Hepatocyte (in vitro differentiated cells): ENCODE measurements at regions not wholly inside any gene's neighbourhood (a gene's known extent, or its start where the extent isn't known, plus 50 kb on each side); places are given as distances from the start of the nearest gene placed in this dataset.

Experiments used
- DNase-seq: peaks from one replicate; pipeline ENCODE4 v3.0.0-alpha.2; 2016; ENCODE audit warnings: low spot score
- H2AFZ ChIP-seq: fragments of 200-600 bp; sonication (generic); 2 replicates; pipeline ENCODE4 v1.6.0; 2016; ENCODE audit warnings: antibody characterized with exemption, mild to moderate bottlenecking
- H3K27ac ChIP-seq: fragments of 200-600 bp; sonication (generic); 2 replicates; pipeline ENCODE4 v1.5.1; 2016; ENCODE audit warnings: mild to moderate bottlenecking
- H3K27me3 ChIP-seq: fragments of 200-600 bp; sonication (generic); 2 replicates; pipeline ENCODE4 v1.6.1; 2016
- H3K36me3 ChIP-seq: fragments of 200-600 bp; sonication (generic); replicated peaks from 2 replicates; pipeline ENCODE4 v1.5.1; 2016; ENCODE audit warnings: low read depth; ENCODE audit not compliant: insufficient read depth
- H3K4me1 ChIP-seq: fragments of 200-600 bp; sonication (generic); 2 replicates; pipeline ENCODE4 v1.5.1; 2016; ENCODE audit warnings: mild to moderate bottlenecking, moderate library complexity; ENCODE audit not compliant: insufficient read depth
- H3K4me2 ChIP-seq: fragments of 200-600 bp; sonication (generic); 2 replicates; pipeline ENCODE4 v1.6.0; 2016
- H3K4me3 ChIP-seq: fragments of 200-600 bp; sonication (generic); 2 replicates; pipeline ENCODE4 v1.5.1; 2016; ENCODE audit warnings: mild to moderate bottlenecking
- H3K79me2 ChIP-seq: fragments of 200-600 bp; sonication (generic); 2 replicates; pipeline ENCODE4 v1.6.0; 2017; ENCODE audit warnings: mild to moderate bottlenecking
- H3K9me2 ChIP-seq: fragments of 200-600 bp; sonication (generic); replicated peaks from 2 replicates; pipeline ENCODE4 v1.6.0; 2017; ENCODE audit warnings: mild to moderate bottlenecking; ENCODE audit not compliant: insufficient read depth
- H3K9me3 ChIP-seq: fragments of 200-600 bp; sonication (generic); 2 replicates; pipeline ENCODE4 v1.5.1; 2016; ENCODE audit warnings: low read depth, mild to moderate bottlenecking
- H4K20me1 ChIP-seq: fragments of 200-600 bp; sonication (generic); 2 replicates; pipeline ENCODE4 v1.6.0; 2016; ENCODE audit warnings: mild to moderate bottlenecking; ENCODE audit not compliant: insufficient read depth, poor library complexity, severe bottlenecking
- CTCF ChIP-seq: fragments of 200-600 bp; sonication (generic); IDR thresholded peaks from 2 replicates; pipeline ENCODE4 v1.5.1; 2016; ENCODE audit warnings: antibody characterized with exemption, mild to moderate bottlenecking; ENCODE audit not compliant: poor library complexity
- EZH2 ChIP-seq: fragments of 200-600 bp; sonication (generic); IDR thresholded peaks from 2 replicates; pipeline ENCODE4 v1.6.1; 2016; ENCODE audit warnings: antibody characterized with exemption, mild to moderate bottlenecking, borderline replicate concordance
- EZH2phosphoT487 ChIP-seq: fragments of 200-600 bp; sonication (generic); IDR thresholded peaks from one replicate; pipeline ENCODE4 v1.6.1; 2018; ENCODE audit warnings: antibody characterized with exemption, mild to moderate bottlenecking, low read depth, moderate library complexity; ENCODE audit not compliant: unreplicated experiment, severe bottlenecking
- WGBS: methylation state at CpG from one replicate; pipeline ENCODE4 v1.1.6; 2016; ENCODE audit warnings: low lambda C conversion rate; ENCODE audit errors: missing lambda C conversion rate; 5-methylcytosine and 5-hydroxymethylcytosine counted together

DNA sequence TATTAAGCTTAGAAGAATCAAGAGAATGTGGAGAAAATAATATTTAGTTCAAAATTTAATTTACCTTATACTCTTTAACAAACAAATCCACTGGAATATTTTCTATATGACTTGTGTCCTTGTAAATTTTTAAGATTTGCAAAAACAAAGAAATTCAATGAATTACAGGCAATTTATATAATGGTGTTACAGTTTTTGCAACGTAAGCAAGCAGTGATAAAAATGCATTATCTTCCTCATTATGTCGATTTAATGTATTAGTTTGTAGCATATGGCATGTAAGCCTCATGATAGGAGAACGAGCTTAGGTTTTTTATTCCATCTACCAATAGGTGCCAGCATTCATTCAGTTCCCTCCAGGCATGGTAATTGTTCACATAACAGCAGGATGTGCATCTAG lies 100.0 kb upstream of the PCDH9 start:
- Histone ChIP-seq H3K27me3 (no peaks in the 10 kb centered on the region), H3K4me2 (no peak overlapping the region), H3K9me2 (no peaks in the 10 kb centered on the region), H4K20me1 (no peaks in the 10 kb centered on the region), H3K36me3 (no peaks in the 10 kb centered on the region), H3K9me3 (no peaks in the 10 kb centered on the region), H3K4me3 (no peak overlapping the region), H2AFZ (no peak overlapping the region), H3K4me1 (no peaks in the 10 kb centered on the region), H3K79me2 (no peaks in the 10 kb centered on the region), H3K27ac (no peak overlapping the region)
- WGBS = 79% methylated on average over 3 of the region's 3 CpGs
- no peak for TF ChIP-seq EZH2
- no peak for TF ChIP-seq EZH2phosphoT487
- no peak for TF ChIP-seq CTCF
- no peak for DNase-seq

DNA sequence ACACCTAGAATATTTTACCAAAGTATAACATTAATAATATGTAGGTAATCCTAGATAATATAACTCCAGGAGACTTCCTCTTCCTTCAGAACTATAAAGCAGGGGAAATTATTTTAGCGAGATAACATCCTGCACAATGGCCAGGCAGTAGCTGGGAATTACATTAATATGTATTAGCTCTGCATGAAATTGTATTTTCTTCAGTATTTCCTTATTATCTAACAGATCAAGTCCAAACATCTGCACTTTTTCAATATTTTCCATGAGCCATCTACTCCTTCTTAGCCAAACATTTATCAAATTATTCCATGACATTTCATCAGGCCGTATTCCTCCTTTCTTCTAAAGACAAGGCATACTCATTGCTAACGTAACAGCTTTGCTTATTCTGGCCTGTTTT lies 98.8 kb upstream of the PCDH9 start:
- WGBS = 96% methylated on average over 3 of the region's 3 CpGs
- H3K27me3 ChIP-seq = no peaks in the 10 kb centered on the region
- no peak overlapping the region for H2AFZ ChIP-seq
- no peak overlapping the region for H3K27ac ChIP-seq
- H4K20me1 ChIP-seq = no peaks in the 10 kb centered on the region
- TF ChIP-seq EZH2 (no peak), EZH2phosphoT487 (no peak), CTCF (no peak)
- H3K4me1 ChIP-seq = no peaks in the 10 kb centered on the region
- H3K4me2 ChIP-seq = no peak overlapping the region
- no peaks in the 10 kb centered on the region for H3K9me2 ChIP-seq
- H3K79me2 ChIP-seq = no peaks in the 10 kb centered on the region
- no peak for DNase-seq
- H3K36me3 ChIP-seq = no peaks in the 10 kb centered on the region
- H3K9me3 ChIP-seq = no peaks in the 10 kb centered on the region
- H3K4me3 ChIP-seq = no peak overlapping the region

GRCh38 chr13:67318860-67319259 lies 88.7 kb upstream of the PCDH9 start:
- no peak overlapping the region for H3K4me3 ChIP-seq
- H4K20me1 ChIP-seq = no peaks in the 10 kb centered on the region
- H3K27me3 ChIP-seq = no peaks in the 10 kb centered on the region
- H3K9me3 ChIP-seq = no peaks in the 10 kb centered on the region
- no peaks in the 10 kb centered on the region for H3K36me3 ChIP-seq
- no peak overlapping the region for H3K27ac ChIP-seq
- no peaks in the 10 kb centered on the region for H3K79me2 ChIP-seq
- no peak overlapping the region for H2AFZ ChIP-seq
- H3K4me1 ChIP-seq = no peaks in the 10 kb centered on the region
- TF ChIP-seq EZH2 (no peak), EZH2phosphoT487 (no peak), CTCF (no peak)
- H3K9me2 ChIP-seq = no peaks in the 10 kb centered on the region
- DNase-seq = no peak
- no peak overlapping the region for H3K4me2 ChIP-seq

GRCh38 chr13:67318398-67318797 lies 88.3 kb upstream of the PCDH9 start:
- Histone ChIP-seq H3K4me2 (no peak overlapping the region), H3K4me3 (no peak overlapping the region), H3K79me2 (no peaks in the 10 kb centered on the region), H3K9me2 (no peaks in the 10 kb centered on the region), H3K4me1 (no peaks in the 10 kb centered on the region), H3K9me3 (no peaks in the 10 kb centered on the region), H2AFZ (no peak overlapping the region), H3K36me3 (no peaks in the 10 kb centered on the region), H3K27ac (no peak overlapping the region), H4K20me1 (no peaks in the 10 kb centered on the region), H3K27me3 (no peaks in the 10 kb centered on the region)
- TF ChIP-seq CTCF = no peak
- TF ChIP-seq EZH2 = no peak
- no peak for TF ChIP-seq EZH2phosphoT487
- no peak for DNase-seq
